Amniotic epithelial cell (primary cell): ENCODE measurements at regions not wholly inside any gene's neighbourhood (a gene's known extent, or its start where the extent isn't known, plus 50 kb on each side); places are given as distances from the start of the nearest gene placed in this dataset.
"Not testable (repeated sequence)": the region's sequence is repeated elsewhere in the genome, so short reads cannot be mapped to it uniquely, and the experiment has no call there.

ENCODE experiments used
- DNase-seq: peaks from one replicate; pipeline ENCODE4 v3.0.0-alpha.2; 2010; ENCODE audit warnings: low read depth

- no peak for DNase-seq
These were observed 160.2 kb downstream of the GJA1 start for GRCh38 chr6:121595646-121596045.

GRCh38 chr6:121596441-121596840, 161.0 kb downstream of the GJA1 start:
- no peak for DNase-seq

- DNase-seq, result peak; percentile 76
These were observed 162.2 kb downstream of the GJA1 start for GRCh38 chr6:121597654-121598053.

- DNase-seq, result not testable (repeated sequence)
These were observed 163.9 kb downstream of the GJA1 start for GRCh38 chr6:121599331-121599730.

GRCh38 chr6:121600389-121601168, 165.1 kb downstream of the GJA1 start:
- no peak for DNase-seq

- peak; percentile 31 for DNase-seq
These were observed 168.0 kb downstream of the GJA1 start for GRCh38 chr6:121603486-121603885.

- peak; percentile 80 for DNase-seq
These were observed 172.3 kb downstream of the GJA1 start for GRCh38 chr6:121607721-121608120.

GRCh38 chr6:121608270-121608669, 172.8 kb downstream of the GJA1 start:
- DNase-seq, result peak; percentile 91

GRCh38 chr6:121609281-121609680, 173.8 kb downstream of the GJA1 start:
- no peak for DNase-seq

- peak; percentile 84 for DNase-seq
These were observed 177.5 kb downstream of the GJA1 start for GRCh38 chr6:121612927-121613326.

- DNase-seq, result peak; percentile 92
These were observed 178.7 kb downstream of the GJA1 start for GRCh38 chr6:121614115-121614514.

GRCh38 chr6:121615493-121615892, 180.0 kb downstream of the GJA1 start:
- no peak for DNase-seq

GRCh38 chr6:121616406-121616805, 181.0 kb downstream of the GJA1 start:
- no peak for DNase-seq

- DNase-seq, result no peak
These were observed 181.9 kb downstream of the GJA1 start for GRCh38 chr6:121617388-121617787.

GRCh38 chr6:121619013-121619412, 183.6 kb downstream of the GJA1 start:
- no peak for DNase-seq

- no peak for DNase-seq
These were observed 184.7 kb downstream of the GJA1 start for GRCh38 chr6:121619987-121620740.

GRCh38 chr6:121627761-121628160, 192.3 kb downstream of the GJA1 start:
- DNase-seq, result no peak

GRCh38 chr6:121630716-121631115, 195.3 kb downstream of the GJA1 start:
- no peak for DNase-seq

GRCh38 chr6:121631752-121632151, 196.3 kb downstream of the GJA1 start:
- not testable (repeated sequence) for DNase-seq

- DNase-seq, result no peak
These were observed 197.9 kb downstream of the GJA1 start for GRCh38 chr6:121633309-121633708.

GRCh38 chr6:121634586-121634985, 199.1 kb downstream of the GJA1 start:
- not testable (repeated sequence) for DNase-seq

GRCh38 chr6:121635355-121635754, 199.9 kb downstream of the GJA1 start:
- no peak for DNase-seq

- not testable (repeated sequence) for DNase-seq
These were observed 200.8 kb downstream of the GJA1 start for GRCh38 chr6:121636217-121636616.
